Thoracic aorta (tissue), 2 donors: ENCODE measurements at regions not wholly inside any gene's neighbourhood (a gene's known extent, or its start where the extent isn't known, plus 50 kb on each side); places are given as distances from the start of the nearest gene placed in this dataset.

Experiments used
- ATAC-seq: fragments of 150-250 bp; one replicate; pipeline ENCODE4 v1.8.0; 2017; ENCODE audit warnings: low read depth; ENCODE audit not compliant: insufficient number of reproducible peaks, low FRiP score
- DNase-seq: peaks from one replicate; pipeline ENCODE4 v3.0.0-alpha.2; 2020; ENCODE audit warnings: low spot score
- H3K27ac ChIP-seq, 2 donors: fragments of 200-600 bp; sonication (generic); 1 replicate in 1 of 2; 2 replicates in 1 of 2; pipeline ENCODE4 v1.5.1; 2016; ENCODE audit warnings: mild to moderate bottlenecking in 2 of 2, moderate library complexity in 2 of 2
- H3K27me3 ChIP-seq: fragments of 200-600 bp; sonication (generic); replicated peaks from 2 replicates; pipeline ENCODE4 v1.6.0; 2016; ENCODE audit warnings: mild to moderate bottlenecking; ENCODE audit not compliant: insufficient read depth
- H3K36me3 ChIP-seq: fragments of 200-600 bp; sonication (generic); one replicate; pipeline ENCODE4 v1.5.1; 2016
- H3K4me1 ChIP-seq, 2 donors: fragments of 200-600 bp; sonication (generic); 1 replicate in 1 of 2; 2 replicates in 1 of 2; pipeline versions ENCODE4 v1.5.1 to v1.6.0; 2016; ENCODE audit warnings: low read depth in 2 of 2, mild to moderate bottlenecking in 1 of 2; ENCODE audit not compliant: control insufficient read depth in 1 of 2
- H3K4me3 ChIP-seq: fragments of 200-600 bp; sonication (generic); 2 replicates; pipeline ENCODE4 v1.5.1; 2016; ENCODE audit warnings: mild to moderate bottlenecking
- H3K9me3 ChIP-seq: fragments of 200-600 bp; sonication (generic); 2 replicates; pipeline ENCODE4 v1.5.1; 2016
- CTCF ChIP-seq: fragments of 200-600 bp; sonication (generic); IDR thresholded peaks from one replicate; pipeline ENCODE4 v1.5.1; 2019; ENCODE audit warnings: antibody characterized with exemption

- Histone ChIP-seq H3K36me3 (no peaks in the 10 kb centered on the region), H3K4me3 (no peak overlapping the region), H3K9me3 (no peaks in the 10 kb centered on the region), H3K27ac (no peak overlapping the region), H3K27me3 (no peaks in the 10 kb centered on the region), H3K4me1 (no peaks in the 10 kb centered on the region)
- DNase-seq (no peak), ATAC-seq (no peak)
- no peak for TF ChIP-seq CTCF
Measured at GRCh38 chr5:165260426-165260825, 1755.0 kb downstream of the MAT2B start.

GRCh38 chr5:165263536-165263935 is 1758.1 kb downstream of the MAT2B start:
- ATAC-seq: no peak
- TF ChIP-seq CTCF: no peak
- no peaks in the 10 kb centered on the region for H3K4me1 ChIP-seq
- no peak overlapping the region for H3K4me3 ChIP-seq
- no peaks in the 10 kb centered on the region for H3K9me3 ChIP-seq
- no peaks in the 10 kb centered on the region for H3K27me3 ChIP-seq
- DNase-seq: no peak
- H3K27ac ChIP-seq: no peak overlapping the region
- H3K36me3 ChIP-seq: no peaks in the 10 kb centered on the region

GRCh38 chr5:165266939-165267338 is 1761.5 kb downstream of the MAT2B start:
- Histone ChIP-seq H3K9me3 (no peaks in the 10 kb centered on the region), H3K4me1 (no peaks in the 10 kb centered on the region), H3K4me3 (no peak overlapping the region), H3K36me3 (no peaks in the 10 kb centered on the region), H3K27ac (no peak overlapping the region), H3K27me3 (no peaks in the 10 kb centered on the region)
- DNase-seq (no peak), ATAC-seq (no peak)
- no peak for TF ChIP-seq CTCF

GRCh38 chr5:165272436-165272835 is 1767.0 kb downstream of the MAT2B start:
- Histone ChIP-seq H3K4me3 (no peak overlapping the region), H3K36me3 (no peaks in the 10 kb centered on the region), H3K27ac (no peak overlapping the region), H3K4me1 (no peaks in the 10 kb centered on the region), H3K27me3 (no peaks in the 10 kb centered on the region), H3K9me3 (no peaks in the 10 kb centered on the region)
- no peak for TF ChIP-seq CTCF
- DNase-seq: no peak
- no peak for ATAC-seq

- Histone ChIP-seq H3K4me3 (no peak overlapping the region), H3K27ac (no peak overlapping the region), H3K36me3 (no peaks in the 10 kb centered on the region), H3K27me3 (no peaks in the 10 kb centered on the region), H3K4me1 (no peaks in the 10 kb centered on the region), H3K9me3 (no peaks in the 10 kb centered on the region)
- no peak for TF ChIP-seq CTCF
- ATAC-seq: no peak
- DNase-seq: no peak
Measured at GRCh38 chr5:165277661-165278060, 1772.2 kb downstream of the MAT2B start.
